SU-DHL-6 (cell line): ENCODE measurements at regions not wholly inside any gene's neighbourhood (a gene's known extent, or its start where the extent isn't known, plus 50 kb on each side); places are given as distances from the start of the nearest gene placed in this dataset.

ENCODE experiments used
- H2AFZ ChIP-seq: fragments of 200-600 bp; sonication (generic); 2 replicates; pipeline ENCODE4 v1.6.1; 2014; ENCODE audit warnings: low read depth, mild to moderate bottlenecking, moderate library complexity, mixed read lengths, antibody characterized with exemption, low read length; ENCODE audit not compliant: severe bottlenecking
- H3F3A ChIP-seq: fragments of 200-600 bp; shearing (Covaris generic); 2 replicates; pipeline ENCODE4 v1.6.0; 2016; ENCODE audit warnings: antibody characterized with exemption, mild to moderate bottlenecking; ENCODE audit not compliant: insufficient read depth
- H3K27ac ChIP-seq: fragments of 200-600 bp; sonication (generic); 2 replicates; pipeline ENCODE4 v1.5.1; 2016; ENCODE audit warnings: low read depth, mild to moderate bottlenecking, low read length, moderate library complexity, mixed read lengths
- H3K27me3 ChIP-seq: fragments of 200-600 bp; sonication (generic), shearing (Covaris generic); 2 replicates; pipeline ENCODE4 v1.6.0; 2014; ENCODE audit warnings: mild to moderate bottlenecking, low read length
- H3K36me3 ChIP-seq: fragments of 200-600 bp; sonication (generic); 2 replicates; pipeline ENCODE4 v1.6.1; 2014; ENCODE audit warnings: mild to moderate bottlenecking, low read length, mixed read lengths
- H3K4me2 ChIP-seq: fragments of 300-600, 200-600 bp; shearing (Covaris generic), sonication (generic); 2 replicates; pipeline ENCODE4 v1.6.0; 2014; ENCODE audit warnings: low read length, low read depth, mild to moderate bottlenecking; ENCODE audit not compliant: poor library complexity, severe bottlenecking
- H3K4me3 ChIP-seq: fragments of 200-600 bp; sonication (generic); 2 replicates; pipeline ENCODE4 v1.5.1; 2014; ENCODE audit warnings: antibody characterized with exemption, low read length, mild to moderate bottlenecking, mixed read lengths; ENCODE audit not compliant: insufficient read depth, poor library complexity, severe bottlenecking
- H3K79me2 ChIP-seq: fragments of 200-600 bp; sonication (generic); 2 replicates; pipeline ENCODE4 v1.6.1; 2014; ENCODE audit warnings: mild to moderate bottlenecking, low read length, moderate library complexity; ENCODE audit not compliant: insufficient read depth
- H3K9ac ChIP-seq: fragments of 200-600 bp; sonication (generic); 2 replicates; pipeline ENCODE4 v1.7.0; 2014; ENCODE audit warnings: mild to moderate bottlenecking, low read length
- H3K9me2 ChIP-seq: fragments of 200-600 bp; sonication (generic); replicated peaks from 2 replicates; pipeline ENCODE4 v1.6.1; 2014; ENCODE audit warnings: low read length; ENCODE audit not compliant: insufficient read depth
- H3K9me3 ChIP-seq: fragments of 200-600 bp; sonication (generic); 2 replicates; pipeline ENCODE4 v1.6.1; 2014; ENCODE audit warnings: low read length, mixed read lengths; ENCODE audit not compliant: insufficient read depth
- H4K20me1 ChIP-seq: fragments of 200-600 bp; sonication (generic); 2 replicates; pipeline ENCODE4 v1.6.1; 2014; ENCODE audit warnings: low read depth, mild to moderate bottlenecking, antibody characterized with exemption, low read length, moderate library complexity, mixed read lengths
- EZH2phosphoT487 ChIP-seq: fragments of 200-600 bp; sonication (generic), shearing (Covaris generic); conservative IDR thresholded peaks from 2 replicates; pipeline ENCODE4 v1.6.1; 2018; ENCODE audit warnings: mild to moderate bottlenecking, antibody characterized with exemption, low read length, moderate library complexity, mixed read lengths
- TF ChIP-seq, protein P1 (sequence below): fragments of 200-600 bp; sonication (generic); IDR thresholded peaks from one replicate; pipeline ENCODE4 v1.5.1; 2017; ENCODE audit warnings: antibody characterized with exemption, mild to moderate bottlenecking, low read length, moderate library complexity; ENCODE audit not compliant: insufficient read depth, poor library complexity, severe bottlenecking

DNA sequence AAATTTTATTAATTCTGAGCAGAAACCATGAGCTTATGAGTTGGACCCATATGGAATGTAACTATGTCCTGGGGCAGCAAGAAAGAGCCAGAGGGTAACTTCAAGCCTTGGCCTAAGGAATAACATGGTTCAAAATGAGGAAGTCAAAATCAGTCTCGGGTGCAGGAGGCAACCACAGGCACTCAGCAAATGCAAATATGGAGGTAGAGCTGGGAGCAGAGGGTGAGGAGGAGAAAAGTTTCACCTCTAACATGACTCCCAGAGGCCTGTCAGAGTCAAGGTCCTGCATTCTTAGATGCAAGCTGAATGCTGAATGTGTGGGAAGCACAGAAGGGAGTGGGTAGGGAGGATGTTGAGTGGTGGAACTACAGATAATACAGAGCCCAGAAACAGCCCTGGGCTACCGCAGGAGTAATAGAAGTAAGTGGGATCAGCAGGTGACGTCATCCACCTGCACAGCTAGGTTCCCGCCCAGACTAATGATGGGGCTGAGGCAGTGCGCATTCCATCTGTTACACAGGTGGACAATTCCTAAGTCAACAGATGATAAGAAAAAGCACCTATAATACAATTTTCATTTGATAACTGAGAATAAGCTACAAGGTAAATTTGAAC lies 279.8 kb upstream of the ARRDC4 start:
- H4K20me1 ChIP-seq, result no peaks in the 10 kb centered on the region
- H3K36me3 ChIP-seq, result no peaks in the 10 kb centered on the region
- no peak overlapping the region for H3K4me2 ChIP-seq
- no peak overlapping the region for H3K9ac ChIP-seq
- H3K79me2 ChIP-seq, result no peaks in the 10 kb centered on the region
- no peaks in the 10 kb centered on the region for H3K9me2 ChIP-seq
- no peaks in the 10 kb centered on the region for H3K27me3 ChIP-seq
- no peak overlapping the region for H3K27ac ChIP-seq
- H2AFZ ChIP-seq, result no peak overlapping the region
- no peaks in the 10 kb centered on the region for H3F3A ChIP-seq
- H3K4me3 ChIP-seq, result no peak overlapping the region
- TF ChIP-seq, protein P1, sequence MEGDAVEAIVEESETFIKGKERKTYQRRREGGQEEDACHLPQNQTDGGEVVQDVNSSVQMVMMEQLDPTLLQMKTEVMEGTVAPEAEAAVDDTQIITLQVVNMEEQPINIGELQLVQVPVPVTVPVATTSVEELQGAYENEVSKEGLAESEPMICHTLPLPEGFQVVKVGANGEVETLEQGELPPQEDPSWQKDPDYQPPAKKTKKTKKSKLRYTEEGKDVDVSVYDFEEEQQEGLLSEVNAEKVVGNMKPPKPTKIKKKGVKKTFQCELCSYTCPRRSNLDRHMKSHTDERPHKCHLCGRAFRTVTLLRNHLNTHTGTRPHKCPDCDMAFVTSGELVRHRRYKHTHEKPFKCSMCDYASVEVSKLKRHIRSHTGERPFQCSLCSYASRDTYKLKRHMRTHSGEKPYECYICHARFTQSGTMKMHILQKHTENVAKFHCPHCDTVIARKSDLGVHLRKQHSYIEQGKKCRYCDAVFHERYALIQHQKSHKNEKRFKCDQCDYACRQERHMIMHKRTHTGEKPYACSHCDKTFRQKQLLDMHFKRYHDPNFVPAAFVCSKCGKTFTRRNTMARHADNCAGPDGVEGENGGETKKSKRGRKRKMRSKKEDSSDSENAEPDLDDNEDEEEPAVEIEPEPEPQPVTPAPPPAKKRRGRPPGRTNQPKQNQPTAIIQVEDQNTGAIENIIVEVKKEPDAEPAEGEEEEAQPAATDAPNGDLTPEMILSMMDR, result no peak
- no peaks in the 10 kb centered on the region for H3K9me3 ChIP-seq

DNA sequence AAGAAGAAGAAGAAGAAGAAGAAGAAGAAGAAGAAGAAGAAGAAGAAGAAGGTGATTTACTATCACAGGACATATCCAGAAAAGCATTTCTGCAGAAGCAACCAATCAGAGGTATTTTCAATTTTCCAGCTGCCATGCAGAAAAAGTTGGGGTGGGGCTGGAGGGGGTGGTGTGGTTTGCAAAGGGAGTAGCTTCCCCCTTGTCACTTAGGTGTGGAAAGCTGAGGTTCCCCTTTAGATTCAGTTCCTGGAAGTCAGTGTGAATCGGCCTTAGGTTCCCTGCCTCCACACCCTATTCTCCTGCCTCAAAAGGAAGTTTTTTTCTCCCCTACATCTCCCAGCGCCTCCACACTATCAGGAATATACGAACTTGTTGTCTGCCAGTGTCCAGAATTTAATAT lies 276.7 kb upstream of the ARRDC4 start:
- Histone ChIP-seq H3K4me2 (no peak overlapping the region), H4K20me1 (no peaks in the 10 kb centered on the region), H3K36me3 (no peaks in the 10 kb centered on the region), H3K9ac (no peak overlapping the region), H2AFZ (no peak overlapping the region), H3K27me3 (no peaks in the 10 kb centered on the region), H3K4me3 (no peak overlapping the region), H3F3A (no peaks in the 10 kb centered on the region), H3K79me2 (no peaks in the 10 kb centered on the region), H3K9me3 (no peaks in the 10 kb centered on the region), H3K9me2 (no peaks in the 10 kb centered on the region), H3K27ac (no peak overlapping the region)
- TF ChIP-seq EZH2phosphoT487, result no peak
- TF ChIP-seq, protein P1, result no peak

DNA sequence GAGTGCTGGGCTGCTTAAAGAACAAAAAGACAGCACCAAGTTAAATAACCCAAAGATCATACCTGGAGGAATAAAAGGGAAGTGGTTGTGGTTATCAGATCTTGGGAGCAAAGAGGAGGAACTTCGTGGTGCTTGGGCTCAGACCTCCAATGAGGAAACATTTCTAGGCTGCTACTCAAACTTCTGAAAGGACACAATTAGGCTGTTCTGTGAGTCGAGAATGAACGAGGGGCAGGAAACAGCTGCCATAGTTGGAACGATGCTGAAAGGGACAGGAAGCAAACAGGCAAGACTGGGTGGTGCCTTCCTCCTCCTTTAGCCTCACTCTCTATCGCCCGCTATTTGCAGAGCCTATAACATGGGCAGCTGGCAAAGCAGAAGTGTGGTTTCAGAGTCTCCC lies 276.3 kb upstream of the ARRDC4 start:
- Histone ChIP-seq H3F3A (no peaks in the 10 kb centered on the region), H3K27ac (no peak overlapping the region), H3K27me3 (no peaks in the 10 kb centered on the region), H3K79me2 (no peaks in the 10 kb centered on the region), H3K9ac (no peak overlapping the region), H3K4me3 (no peak overlapping the region), H2AFZ (no peak overlapping the region), H3K36me3 (no peaks in the 10 kb centered on the region), H3K9me2 (no peaks in the 10 kb centered on the region), H3K9me3 (no peaks in the 10 kb centered on the region), H3K4me2 (no peak overlapping the region), H4K20me1 (no peaks in the 10 kb centered on the region)
- no peak for TF ChIP-seq EZH2phosphoT487
- TF ChIP-seq, protein P1, result no peak
